NT2/D1 (cell line): ENCODE measurements at regions not wholly inside any gene's neighbourhood (a gene's known extent, or its start where the extent isn't known, plus 50 kb on each side); places are given as distances from the start of the nearest gene placed in this dataset.

ENCODE experiments used
- DNase-seq: peaks from one replicate; pipeline ENCODE4 v3.0.0-alpha.2; 2011; ENCODE audit warnings: low read depth, low spot score
- H3K27me3 ChIP-seq: 2 replicates; pipeline ENCODE4 v1.6.0; 2011; ENCODE audit warnings: mild to moderate bottlenecking; ENCODE audit not compliant: insufficient read length, insufficient read depth
- H3K36me3 ChIP-seq: 2 replicates; pipeline ENCODE4 v1.6.1; 2011; ENCODE audit warnings: mild to moderate bottlenecking, low read length, mixed read lengths; ENCODE audit not compliant: insufficient read depth, insufficient read length
- H3K4me1 ChIP-seq: 2 replicates; pipeline ENCODE4 v1.5.1; 2011; ENCODE audit not compliant: insufficient read depth, insufficient read length
- H3K4me3 ChIP-seq: 2 replicates; pipeline ENCODE4 v1.5.1; 2011; ENCODE audit warnings: low read depth; ENCODE audit not compliant: insufficient read length
- H3K9ac ChIP-seq: 2 replicates; pipeline ENCODE4 v1.6.0; 2011; ENCODE audit warnings: low read depth; ENCODE audit not compliant: insufficient read length
- H3K9me3 ChIP-seq: 2 replicates; pipeline ENCODE4 v1.5.1; 2011; ENCODE audit warnings: mild to moderate bottlenecking, low read length; ENCODE audit not compliant: insufficient read depth
- SUZ12 ChIP-seq: IDR thresholded peaks from 2 replicates; pipeline ENCODE4 v1.6.1; 2011; ENCODE audit not compliant: insufficient read length, insufficient read depth; ENCODE audit errors: extremely low read depth
- YY1 ChIP-seq: IDR thresholded peaks from 2 replicates; pipeline ENCODE4 v1.6.1; 2011; ENCODE audit not compliant: insufficient read length, insufficient read depth
- ZNF274 ChIP-seq: IDR thresholded peaks from 2 replicates; pipeline ENCODE4 v1.6.1; 2011; ENCODE audit warnings: mild to moderate bottlenecking, low read depth, low read length

GRCh38 chr16:73253922-73254480 lies 206.1 kb upstream of the ZFHX3 start:
- no peak overlapping the region for H3K9ac ChIP-seq
- no peaks in the 10 kb centered on the region for H3K4me1 ChIP-seq

GRCh38 chr16:73252446-73252845 lies 204.5 kb upstream of the ZFHX3 start:
- H3K4me1 ChIP-seq = no peaks in the 10 kb centered on the region
- TF ChIP-seq YY1 (no peak), SUZ12 (no peak), ZNF274 (no peak)
- no peak for DNase-seq
- no peak overlapping the region for H3K9ac ChIP-seq
- no peak overlapping the region for H3K4me3 ChIP-seq
- no peaks in the 10 kb centered on the region for H3K36me3 ChIP-seq
- H3K27me3 ChIP-seq = no peaks in the 10 kb centered on the region
- H3K9me3 ChIP-seq = no peaks in the 10 kb centered on the region

More at GRCh38 chr16:73253922-73254480, 206.1 kb upstream of the ZFHX3 start:
- Histone ChIP-seq H3K27me3 (no peaks in the 10 kb centered on the region), H3K9me3 (no peaks in the 10 kb centered on the region), H3K36me3 (no peaks in the 10 kb centered on the region), H3K4me3 (no peak overlapping the region)
- DNase-seq = no peak
- no peak for TF ChIP-seq YY1
- no peak for TF ChIP-seq SUZ12
- no peak for TF ChIP-seq ZNF274

GRCh38 chr16:73251608-73252007 lies 203.7 kb upstream of the ZFHX3 start:
- TF ChIP-seq ZNF274 (no peak), SUZ12 (no peak), YY1 (no peak)
- no peaks in the 10 kb centered on the region for H3K27me3 ChIP-seq
- no peaks in the 10 kb centered on the region for H3K4me1 ChIP-seq
- H3K4me3 ChIP-seq = no peak overlapping the region
- no peaks in the 10 kb centered on the region for H3K36me3 ChIP-seq
- no peak for DNase-seq
- H3K9me3 ChIP-seq = no peaks in the 10 kb centered on the region
- H3K9ac ChIP-seq = no peak overlapping the region

GRCh38 chr16:73248316-73248715 lies 200.4 kb upstream of the ZFHX3 start:
- no peaks in the 10 kb centered on the region for H3K36me3 ChIP-seq
- H3K9me3 ChIP-seq = no peaks in the 10 kb centered on the region
- no peaks in the 10 kb centered on the region for H3K4me1 ChIP-seq
- TF ChIP-seq ZNF274 (no peak), YY1 (no peak), SUZ12 (no peak)
- H3K27me3 ChIP-seq = no peaks in the 10 kb centered on the region
- no peak for DNase-seq
- no peak overlapping the region for H3K9ac ChIP-seq
- H3K4me3 ChIP-seq = no peak overlapping the region

GRCh38 chr16:73240920-73241319 lies 193.0 kb upstream of the ZFHX3 start:
- Histone ChIP-seq H3K9me3 (no peaks in the 10 kb centered on the region), H3K9ac (no peak overlapping the region), H3K27me3 (no peaks in the 10 kb centered on the region), H3K4me1 (no peaks in the 10 kb centered on the region), H3K4me3 (no peak overlapping the region), H3K36me3 (no peaks in the 10 kb centered on the region)
- DNase-seq = no peak
- TF ChIP-seq SUZ12 = no peak
- TF ChIP-seq YY1 = no peak
- no peak for TF ChIP-seq ZNF274

GRCh38 chr16:73237601-73238000 lies 189.7 kb upstream of the ZFHX3 start:
- Histone ChIP-seq H3K36me3 (no peaks in the 10 kb centered on the region), H3K4me3 (no peak overlapping the region), H3K4me1 (peaks cover 2% of the 10 kb centered on the region), H3K9me3 (no peaks in the 10 kb centered on the region), H3K27me3 (no peaks in the 10 kb centered on the region), H3K9ac (no peak overlapping the region)
- no peak for DNase-seq
- no peak for TF ChIP-seq YY1

GRCh38 chr16:73234496-73234895 lies 186.6 kb upstream of the ZFHX3 start:
- TF ChIP-seq SUZ12 = no peak
- TF ChIP-seq ZNF274 = no peak
- TF ChIP-seq YY1 = no peak
- no peak for DNase-seq
- Histone ChIP-seq H3K9me3 (no peaks in the 10 kb centered on the region), H3K9ac (no peak overlapping the region), H3K36me3 (no peaks in the 10 kb centered on the region), H3K4me3 (no peak overlapping the region), H3K4me1 (peaks cover 4% of the 10 kb centered on the region), H3K27me3 (no peaks in the 10 kb centered on the region)
